Transverse colon (tissue), 4 donors: ENCODE measurements at regions not wholly inside any gene's neighbourhood (a gene's known extent, or its start where the extent isn't known, plus 50 kb on each side); places are given as distances from the start of the nearest gene placed in this dataset.

Experiments used
- DNase-seq: peaks from one replicate; pipeline ENCODE4 v3.0.0-alpha.2; 2019
- H3K27ac ChIP-seq, 4 donors: fragments of 200-600 bp; sonication (generic); 2 replicates each; pipeline ENCODE4 v1.5.1; 2016 to 2018; ENCODE audit warnings: inconsistent platforms in 4 of 4
- H3K27me3 ChIP-seq: fragments of 200-600 bp; sonication (generic); 2 replicates; pipeline ENCODE4 v1.5.1; 2017; ENCODE audit warnings: inconsistent platforms
- H3K36me3 ChIP-seq, 4 donors: fragments of 200-600 bp; sonication (generic); 2 replicates each; pipeline ENCODE4 v1.5.1; 2017 to 2019; ENCODE audit warnings: inconsistent platforms in 4 of 4
- H3K4me1 ChIP-seq, 4 donors: fragments of 200-600 bp; sonication (generic); 2 replicates each; pipeline ENCODE4 v1.5.1; 2017 to 2020; ENCODE audit warnings: inconsistent platforms in 4 of 4
- H3K4me3 ChIP-seq, 4 donors: fragments of 200-600 bp; sonication (generic); 1 replicate in 1 of 4; 2 replicates in 3 of 4; pipeline versions ENCODE4 v1.5.1 to v1.6.1; 2017 to 2019; ENCODE audit warnings: inconsistent platforms in 4 of 4
- H3K9me3 ChIP-seq, 2 donors: fragments of 200-600 bp; sonication (generic); 2 replicates each; pipeline ENCODE4 v1.5.1; 2017 to 2019; ENCODE audit warnings: inconsistent platforms in 2 of 2
- EP300 ChIP-seq: sonication (generic); formaldehyde crosslinking; IDR thresholded peaks from one replicate; pipeline ENCODE4 v1.6.1; 2017; ENCODE audit warnings: antibody characterized with exemption, low read depth
- POLR2A ChIP-seq: fragments of 450-650 bp; IDR thresholded peaks from one replicate; pipeline ENCODE4 v1.6.1; 2016; ENCODE audit warnings: antibody characterized with exemption, mild to moderate bottlenecking, moderate library complexity
- POLR2AphosphoS5 ChIP-seq, 3 donors: sonication (generic); formaldehyde crosslinking; IDR thresholded peaks; one replicate each; pipeline ENCODE4 v1.6.1; 2016; ENCODE audit warnings: antibody characterized with exemption in 3 of 3
- WGBS, 2 donors: methylation state at CpG; one replicate each; pipeline ENCODE4 v1.1.5; 2018; ENCODE audit warnings: low coverage in 1 of 2; 5-methylcytosine and 5-hydroxymethylcytosine counted together
- in situ Hi-C, 4 donors: fragments of 200-750 bp; cut with MboI; loops; one replicate each; pipeline versions ENCODE4 v1.15.0 to v1.15.1; 2017; ENCODE audit warnings: low sequenced_read_pairs in 3 of 4, low pct_ligation_motif_present in 1 of 4, low pct_unique_long_range_greater_than_20kb in 1 of 4
- intact Hi-C: fragments of 100-400 bp; cut with DNase I; formaldehyde crosslinking; loops from one replicate; pipeline ENCODE4 v1.15.1; 2023; ENCODE audit warnings: low total_unique reads
- TF ChIP-seq, protein P1 (sequence below), 5 experiments: fragments of 200-600 bp in 3 of 5; fragments of 450-650 bp in 2 of 5; sonication (generic) in 3 of 5; IDR thresholded peaks; 1 replicate in 2 of 5; 2 replicates in 3 of 5; pipeline ENCODE4 v1.5.1; 2016 to 2017; ENCODE audit warnings: antibody characterized with exemption in 5 of 5, inconsistent platforms in 3 of 5, mild to moderate bottlenecking in 2 of 5, moderate library complexity in 1 of 5

DNA sequence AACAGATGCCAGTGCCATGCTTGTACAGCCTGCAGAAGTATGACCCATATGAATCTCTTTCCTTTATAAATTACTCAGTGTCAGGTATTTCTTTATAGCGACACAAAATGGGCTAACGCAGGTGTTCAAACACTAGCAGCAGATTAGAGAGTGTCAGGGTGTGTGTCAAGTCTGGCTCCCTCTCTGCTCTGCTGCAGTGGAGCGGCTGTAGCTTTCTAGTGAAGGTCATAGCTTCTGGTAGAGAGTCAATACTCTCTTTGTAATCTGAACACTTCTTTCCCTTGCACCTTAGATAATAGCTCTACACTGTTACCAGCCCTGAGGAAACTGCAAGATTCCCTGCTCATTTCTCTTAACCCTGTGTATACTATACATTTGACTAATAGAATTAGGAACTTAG lies 483.2 kb upstream of the TGFBR2 start:
- no peak for DNase-seq
- 63 to 91% methylated on average over 2 to 3 of the region's 3 CpGs for WGBS, 2 donors
- Histone ChIP-seq H3K9me3 (no peaks in the 10 kb centered on the region), H3K4me3 (no peak overlapping the region), H3K27ac (no peak overlapping the region), H3K4me1 (no peaks in the 10 kb centered on the region), H3K27me3 (no peaks in the 10 kb centered on the region), H3K36me3 (no peaks in the 10 kb centered on the region)
- TF ChIP-seq POLR2A (no peak), EP300 (no peak), POLR2AphosphoS5 (IDR thresholded peaks at IDR 0.05) (no peak)
- TF ChIP-seq, protein P1, sequence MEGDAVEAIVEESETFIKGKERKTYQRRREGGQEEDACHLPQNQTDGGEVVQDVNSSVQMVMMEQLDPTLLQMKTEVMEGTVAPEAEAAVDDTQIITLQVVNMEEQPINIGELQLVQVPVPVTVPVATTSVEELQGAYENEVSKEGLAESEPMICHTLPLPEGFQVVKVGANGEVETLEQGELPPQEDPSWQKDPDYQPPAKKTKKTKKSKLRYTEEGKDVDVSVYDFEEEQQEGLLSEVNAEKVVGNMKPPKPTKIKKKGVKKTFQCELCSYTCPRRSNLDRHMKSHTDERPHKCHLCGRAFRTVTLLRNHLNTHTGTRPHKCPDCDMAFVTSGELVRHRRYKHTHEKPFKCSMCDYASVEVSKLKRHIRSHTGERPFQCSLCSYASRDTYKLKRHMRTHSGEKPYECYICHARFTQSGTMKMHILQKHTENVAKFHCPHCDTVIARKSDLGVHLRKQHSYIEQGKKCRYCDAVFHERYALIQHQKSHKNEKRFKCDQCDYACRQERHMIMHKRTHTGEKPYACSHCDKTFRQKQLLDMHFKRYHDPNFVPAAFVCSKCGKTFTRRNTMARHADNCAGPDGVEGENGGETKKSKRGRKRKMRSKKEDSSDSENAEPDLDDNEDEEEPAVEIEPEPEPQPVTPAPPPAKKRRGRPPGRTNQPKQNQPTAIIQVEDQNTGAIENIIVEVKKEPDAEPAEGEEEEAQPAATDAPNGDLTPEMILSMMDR (IDR thresholded peaks at IDR 0.05), result no peak
- intact Hi-C loops (no loop called here), in situ Hi-C loops (no loop called here)

DNA sequence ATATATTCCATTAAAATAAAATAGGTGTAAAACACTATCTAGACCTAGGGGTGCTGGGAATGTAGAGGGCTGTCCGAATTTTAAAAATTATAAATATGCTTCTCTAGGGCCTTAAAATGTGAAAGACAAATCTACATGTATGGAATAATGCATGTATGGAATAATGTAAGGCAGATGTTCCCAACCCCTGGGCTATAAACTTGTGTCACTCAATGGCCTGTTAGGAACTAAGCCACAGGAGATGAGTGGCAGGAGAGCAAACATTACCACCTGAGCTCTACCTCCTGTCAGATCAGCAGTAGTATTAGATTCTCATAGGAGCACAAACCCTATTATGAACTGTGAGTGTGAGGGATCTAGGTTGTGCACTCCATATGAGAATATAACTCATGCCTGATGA lies 482.6 kb upstream of the TGFBR2 start:
- 92 to 93% methylated on average over 1 of the region's 1 CpG for WGBS, 2 donors
- intact Hi-C loops, result no loop called here
- Histone ChIP-seq H3K9me3 (no peaks in the 10 kb centered on the region), H3K27me3 (no peaks in the 10 kb centered on the region), H3K36me3 (no peaks in the 10 kb centered on the region), H3K4me1 (no peaks in the 10 kb centered on the region), H3K4me3 (no peak overlapping the region), H3K27ac (no peak overlapping the region)
- in situ Hi-C loops, result no loop called here
- no peak for DNase-seq
- TF ChIP-seq, protein P1 (IDR thresholded peaks at IDR 0.05), result no peak
- TF ChIP-seq POLR2AphosphoS5 (IDR thresholded peaks at IDR 0.05) (no peak), EP300 (no peak), POLR2A (no peak)

DNA sequence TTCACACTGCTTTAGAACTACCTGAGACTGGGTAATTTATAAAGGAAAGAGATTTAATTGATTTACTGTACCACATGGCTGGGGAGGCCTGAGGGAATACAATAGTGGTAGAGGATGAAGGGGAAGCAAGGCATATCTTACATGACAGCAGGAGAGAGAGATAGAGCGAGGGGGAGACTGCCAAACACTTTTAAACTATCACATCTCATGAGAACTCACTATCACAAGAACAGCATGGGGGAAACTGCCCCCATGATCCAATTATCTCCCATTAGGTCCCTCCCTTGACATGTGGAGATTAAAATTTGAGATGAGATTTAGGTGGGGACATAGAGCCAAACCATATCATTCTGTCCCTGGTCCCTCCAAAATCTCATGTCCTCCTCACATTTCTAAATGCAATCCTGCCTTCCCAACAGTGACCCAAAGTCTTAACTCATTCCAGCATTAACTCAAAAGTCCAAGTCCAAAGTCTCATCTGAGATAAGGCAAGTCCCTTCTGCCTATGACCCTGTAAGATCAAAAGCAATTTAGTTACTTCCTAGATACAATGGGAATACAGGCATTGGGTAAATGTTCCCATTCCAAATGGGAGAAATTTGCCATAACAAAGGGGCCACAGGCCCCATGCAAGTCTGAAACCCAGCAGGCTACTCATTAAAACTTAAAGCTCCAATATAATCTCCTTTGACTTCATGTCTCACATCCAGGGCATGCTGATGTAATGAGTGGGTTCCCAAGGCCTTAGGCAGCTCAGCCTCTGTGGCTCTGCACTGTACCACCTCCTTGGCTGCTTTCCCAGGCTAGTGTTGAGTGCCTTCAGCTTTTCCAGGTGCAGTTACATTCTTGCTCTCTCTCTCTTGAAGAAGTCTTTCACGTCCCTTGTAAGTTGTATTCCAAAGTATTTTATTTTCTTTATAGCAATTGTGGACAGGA lies 481.7 kb upstream of the TGFBR2 start:
- H3K4me3 ChIP-seq, result no peak overlapping the region
- H3K27ac ChIP-seq, result no peak overlapping the region
- H3K36me3 ChIP-seq, result no peaks in the 10 kb centered on the region
- no peak for DNase-seq
- intact Hi-C loops, result no loop called here
- 55 to 86% methylated on average over 1 to 2 of the region's 2 CpGs for WGBS, 2 donors
- H3K27me3 ChIP-seq, result no peaks in the 10 kb centered on the region
- H3K4me1 ChIP-seq, result no peaks in the 10 kb centered on the region
- in situ Hi-C loops, result no loop called here
- TF ChIP-seq POLR2A (no peak), EP300 (no peak), POLR2AphosphoS5 (IDR thresholded peaks at IDR 0.05) (no peak)
- TF ChIP-seq, protein P1 (IDR thresholded peaks at IDR 0.05), result no peak
- no peaks in the 10 kb centered on the region for H3K9me3 ChIP-seq

DNA sequence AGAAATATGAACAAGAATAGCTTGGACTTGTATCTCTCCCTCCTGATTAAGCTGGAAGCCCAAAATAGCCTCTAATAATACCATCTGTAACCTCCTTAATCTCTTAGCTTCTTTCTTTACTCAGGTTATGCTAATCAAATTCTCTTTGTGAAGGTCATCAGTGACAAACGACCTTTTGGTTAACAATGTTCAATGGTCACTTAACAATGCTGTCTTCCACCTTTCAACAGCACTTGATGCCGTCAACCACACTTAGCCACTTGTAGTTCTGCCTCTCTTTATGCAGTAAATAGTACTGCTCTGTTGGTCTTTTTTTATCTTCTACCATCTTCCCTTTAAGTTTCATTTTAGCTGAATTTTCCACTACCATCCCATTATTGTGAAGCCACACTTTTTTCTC lies 476.6 kb upstream of the TGFBR2 start:
- H3K27ac ChIP-seq, result no peak overlapping the region
- no peak for DNase-seq
- TF ChIP-seq EP300, result no peak
- no peak for TF ChIP-seq POLR2AphosphoS5 (IDR thresholded peaks at IDR 0.05)
- TF ChIP-seq, protein P1 (IDR thresholded peaks at IDR 0.05), result no peak
- no peak for TF ChIP-seq POLR2A
- H3K9me3 ChIP-seq, result no peaks in the 10 kb centered on the region
- H3K36me3 ChIP-seq, result no peaks in the 10 kb centered on the region
- no peak overlapping the region for H3K4me3 ChIP-seq
- H3K27me3 ChIP-seq, result no peaks in the 10 kb centered on the region
- intact Hi-C loops, result no loop called here
- in situ Hi-C loops, result no loop called here
- no peaks in the 10 kb centered on the region for H3K4me1 ChIP-seq
- WGBS, 2 donors, result 70 to 72% methylated on average over 2 of the region's 2 CpGs
